ENCODE measurements at regions not wholly inside any gene's neighbourhood (a gene's known extent, or its start where the extent isn't known, plus 50 kb on each side); places are given as distances from the start of the nearest gene placed in this dataset.
"Not testable (repeated sequence)": the region's sequence is repeated elsewhere in the genome, so short reads cannot be mapped to it uniquely, and the experiment has no call there.

DNA sequence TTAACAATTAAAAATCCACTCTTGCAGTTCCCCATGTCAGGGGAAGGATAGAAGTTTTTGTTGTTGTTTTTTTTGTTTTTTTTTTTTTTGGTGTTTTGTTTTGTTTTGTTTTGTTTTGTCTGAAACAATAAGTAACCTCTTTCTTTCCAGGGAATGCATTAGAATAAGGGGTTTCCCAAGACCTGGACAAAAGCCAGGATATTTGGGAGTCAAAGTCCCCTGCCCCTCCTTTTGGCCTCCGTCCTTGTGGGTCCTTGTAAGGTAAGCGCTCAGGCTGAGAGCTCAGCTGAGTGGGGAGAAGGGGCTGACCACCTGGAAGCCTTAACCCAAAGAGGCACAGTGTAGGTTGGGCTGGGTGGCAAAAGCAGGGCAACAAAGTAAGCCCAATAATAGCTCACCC, 515.4 kb downstream of the SOX6 start:
- Mint-ChIP-seq H3K27ac (no peak overlapping the region), H3K36me3 (no peaks in the 10 kb centered on the region), H3K4me1 (no peaks in the 10 kb centered on the region), H3K27me3 (peaks cover 8 to 21% (median 15%) of the 10 kb centered on the region in 3 donors), H3K4me3 (no peak overlapping the region), H3K9me3 (peaks cover 0 to 3% (median 0%) of the 10 kb centered on the region in 7 donors)
- DNase-seq (no peak), ATAC-seq (ENCODE audit: low read depth in 2 of 2) (no peak)

- Mint-ChIP-seq H3K9me3 (peaks cover 0 to 3% (median 0%) of the 10 kb centered on the region in 7 donors), H3K4me1 (no peaks in the 10 kb centered on the region), H3K4me3 (no peak overlapping the region), H3K27ac (no peak overlapping the region), H3K36me3 (no peaks in the 10 kb centered on the region), H3K27me3 (peaks cover 8 to 19% (median 15%) of the 10 kb centered on the region in 3 donors)
- DNase-seq (no peak), ATAC-seq (ENCODE audit: low read depth in 2 of 2) (no peak)
These were observed 514.2 kb downstream of the SOX6 start for GRCh38 chr11:15841931-15842740.

- H3K4me3 Mint-ChIP-seq = no peak overlapping the region
- ATAC-seq (ENCODE audit: low read depth in 2 of 2) (no peak), DNase-seq (no peak)
- peaks cover 0 to 1% (median 0%) of the 10 kb centered on the region in 7 donors for H3K9me3 Mint-ChIP-seq
- H3K27me3 Mint-ChIP-seq = peaks cover 8 to 15% (median 15%) of the 10 kb centered on the region in 3 donors
- H3K27ac Mint-ChIP-seq = no peak overlapping the region
- no peaks in the 10 kb centered on the region for H3K4me1 Mint-ChIP-seq
- H3K36me3 Mint-ChIP-seq = no peaks in the 10 kb centered on the region
These were observed 513.0 kb downstream of the SOX6 start for GRCh38 chr11:15843309-15843872.

GRCh38 chr11:15845261-15845660, 511.1 kb downstream of the SOX6 start:
- no peak for DNase-seq
- Mint-ChIP-seq H3K27ac (no peak overlapping the region), H3K36me3 (no peaks in the 10 kb centered on the region), H3K4me3 (no peak overlapping the region), H3K27me3 (peaks cover 8 to 20% (median 15%) of the 10 kb centered on the region in 3 donors), H3K9me3 (peaks cover 0 to 2% (median 0%) of the 10 kb centered on the region in 7 donors), H3K4me1 (no peaks in the 10 kb centered on the region)
- ATAC-seq (ENCODE audit: low read depth in 2 of 2) = no peak

- DNase-seq = no peak
- H3K4me1 Mint-ChIP-seq = no peaks in the 10 kb centered on the region
- no peak overlapping the region for H3K27ac Mint-ChIP-seq
- H3K4me3 Mint-ChIP-seq = no peak overlapping the region
- peaks cover 0 to 5% (median 0%) of the 10 kb centered on the region in 7 donors for H3K9me3 Mint-ChIP-seq
- H3K36me3 Mint-ChIP-seq = no peaks in the 10 kb centered on the region
- no peak for ATAC-seq (ENCODE audit: low read depth in 2 of 2)
- peaks cover 6 to 15% (median 13%) of the 10 kb centered on the region in 3 donors for H3K27me3 Mint-ChIP-seq
These were observed 507.6 kb downstream of the SOX6 start for GRCh38 chr11:15848631-15849168.

- H3K4me1 Mint-ChIP-seq = no peaks in the 10 kb centered on the region
- no peak overlapping the region for H3K4me3 Mint-ChIP-seq
- ATAC-seq (ENCODE audit: low read depth in 2 of 2) (no peak), DNase-seq (no peak)
- H3K27me3 Mint-ChIP-seq = peaks cover 6 to 19% (median 11%) of the 10 kb centered on the region in 3 donors
- H3K27ac Mint-ChIP-seq = no peak overlapping the region
- no peaks in the 10 kb centered on the region for H3K36me3 Mint-ChIP-seq
- peaks cover 0 to 9% (median 0%) of the 10 kb centered on the region in 7 donors for H3K9me3 Mint-ChIP-seq
These were observed 507.1 kb downstream of the SOX6 start for GRCh38 chr11:15849257-15849656.

GRCh38 chr11:15850335-15850734, 506.0 kb downstream of the SOX6 start:
- not testable (repeated sequence) for H3K27ac Mint-ChIP-seq; H3K9me3 Mint-ChIP-seq; H3K4me3 Mint-ChIP-seq; DNase-seq; H3K36me3 Mint-ChIP-seq; H3K4me1 Mint-ChIP-seq; ATAC-seq (ENCODE audit: low read depth in 2 of 2)
- H3K27me3 Mint-ChIP-seq = peaks cover 6 to 20% (median 11%) of the 10 kb centered on the region in 3 donors

DNA sequence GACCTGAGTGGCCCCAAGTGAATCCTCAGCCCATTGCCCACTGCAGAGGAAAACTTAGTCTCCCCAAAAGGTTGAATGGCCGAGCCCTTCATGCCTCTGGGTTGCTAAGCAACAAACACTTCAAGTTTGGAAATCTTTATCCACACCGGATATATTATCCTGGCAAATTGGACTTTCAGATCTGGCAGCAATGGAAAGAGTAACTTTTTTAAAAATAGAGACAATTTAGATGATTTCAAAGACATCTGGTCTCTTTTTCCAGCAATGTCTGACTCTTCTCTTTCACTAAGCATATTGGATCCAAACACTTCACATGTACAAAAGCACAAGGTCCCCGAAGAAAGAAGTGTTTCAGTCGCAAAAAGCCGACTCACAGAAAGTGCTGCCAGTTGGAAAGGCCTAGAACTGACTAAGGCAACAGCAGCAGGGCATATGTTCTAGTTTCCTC, 505.3 kb downstream of the SOX6 start:
- Mint-ChIP-seq H3K27me3 (peaks cover 6 to 20% (median 11%) of the 10 kb centered on the region in 3 donors), H3K4me3 (no peak overlapping the region), H3K27ac (no peak overlapping the region), H3K9me3 (peaks cover 0 to 10% (median 0%) of the 10 kb centered on the region in 7 donors), H3K36me3 (no peaks in the 10 kb centered on the region), H3K4me1 (no peaks in the 10 kb centered on the region)
- DNase-seq (no peak), ATAC-seq (ENCODE audit: low read depth in 2 of 2) (no peak)

DNA sequence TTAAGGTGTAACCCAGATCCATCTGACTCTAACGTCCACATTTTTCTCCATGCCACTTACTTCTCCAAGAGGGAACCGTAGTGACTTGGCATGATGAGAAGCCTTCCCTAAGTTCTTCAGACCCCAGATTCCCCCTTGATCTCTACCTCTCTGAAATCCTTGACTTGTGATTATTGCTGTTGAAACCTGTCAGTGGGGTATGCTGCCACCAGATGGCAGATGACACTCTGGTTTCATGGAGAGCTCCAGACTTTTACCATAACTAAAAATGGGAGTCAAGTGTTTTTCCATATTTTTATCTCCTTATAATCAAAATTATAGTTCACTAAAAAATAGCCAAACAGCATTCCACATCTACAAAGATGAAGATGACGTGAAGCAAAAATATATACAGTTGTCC, 504.2 kb downstream of the SOX6 start:
- no peak overlapping the region for H3K27ac Mint-ChIP-seq
- peaks cover 0 to 10% (median 0%) of the 10 kb centered on the region in 7 donors for H3K9me3 Mint-ChIP-seq
- DNase-seq (no peak), ATAC-seq (ENCODE audit: low read depth in 2 of 2) (no peak)
- no peaks in the 10 kb centered on the region for H3K4me1 Mint-ChIP-seq
- no peak overlapping the region for H3K4me3 Mint-ChIP-seq
- H3K36me3 Mint-ChIP-seq = no peaks in the 10 kb centered on the region
- peaks cover 6 to 20% (median 11%) of the 10 kb centered on the region in 3 donors for H3K27me3 Mint-ChIP-seq

- Mint-ChIP-seq H3K4me3 (no peak overlapping the region), H3K4me1 (no peaks in the 10 kb centered on the region), H3K27ac (no peak overlapping the region), H3K9me3 (peaks cover 0 to 14% (median 0%) of the 10 kb centered on the region in 7 donors), H3K27me3 (peaks cover 6 to 20% (median 6%) of the 10 kb centered on the region in 3 donors), H3K36me3 (no peaks in the 10 kb centered on the region)
- ATAC-seq (ENCODE audit: low read depth in 2 of 2) (no peak), DNase-seq (no peak)
These were observed 502.1 kb downstream of the SOX6 start for GRCh38 chr11:15854245-15854644.

GRCh38 chr11:15858881-15859280, 497.5 kb downstream of the SOX6 start:
- Mint-ChIP-seq H3K9me3 (peaks cover 0 to 13% (median 0%) of the 10 kb centered on the region in 7 donors), H3K4me1 (peaks cover 0 to 2% (median 0%) of the 10 kb centered on the region in 3 donors), H3K27me3 (peaks cover 0 to 6% (median 0%) of the 10 kb centered on the region in 3 donors), H3K4me3 (no peak overlapping the region), H3K36me3 (no peaks in the 10 kb centered on the region), H3K27ac (no peak overlapping the region)
- DNase-seq (no peak), ATAC-seq (ENCODE audit: low read depth in 2 of 2) (no peak)

DNA sequence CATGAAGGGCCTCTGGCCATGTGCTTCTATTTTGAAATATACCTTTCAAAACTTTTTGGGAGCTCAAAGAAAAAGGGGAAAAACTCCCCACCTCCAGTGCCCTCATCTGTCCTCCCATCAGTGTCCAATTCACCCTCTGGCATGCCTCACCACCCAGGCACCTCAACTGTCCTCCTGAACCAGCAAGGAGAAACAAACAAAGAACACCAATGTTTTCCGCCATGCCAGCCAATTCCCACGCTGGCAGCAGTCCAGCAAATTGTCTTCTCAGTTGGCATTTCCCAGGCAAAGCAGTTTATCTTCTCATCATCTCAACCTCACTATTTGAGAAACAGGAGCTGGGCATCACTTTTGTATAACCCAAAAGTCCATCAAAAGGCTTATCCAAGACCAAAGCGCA, 496.9 kb downstream of the SOX6 start:
- ATAC-seq (ENCODE audit: low read depth in 2 of 2) (no peak), DNase-seq (no peak)
- Mint-ChIP-seq H3K27me3 (peaks cover 0 to under 1% (median 0%) of the 10 kb centered on the region in 3 donors), H3K4me1 (peaks cover 0 to 2% (median 0%) of the 10 kb centered on the region in 3 donors), H3K27ac (no peak overlapping the region), H3K36me3 (no peaks in the 10 kb centered on the region), H3K4me3 (no peak overlapping the region), H3K9me3 (peaks cover 0 to 9% (median 0%) of the 10 kb centered on the region in 7 donors)

DNA sequence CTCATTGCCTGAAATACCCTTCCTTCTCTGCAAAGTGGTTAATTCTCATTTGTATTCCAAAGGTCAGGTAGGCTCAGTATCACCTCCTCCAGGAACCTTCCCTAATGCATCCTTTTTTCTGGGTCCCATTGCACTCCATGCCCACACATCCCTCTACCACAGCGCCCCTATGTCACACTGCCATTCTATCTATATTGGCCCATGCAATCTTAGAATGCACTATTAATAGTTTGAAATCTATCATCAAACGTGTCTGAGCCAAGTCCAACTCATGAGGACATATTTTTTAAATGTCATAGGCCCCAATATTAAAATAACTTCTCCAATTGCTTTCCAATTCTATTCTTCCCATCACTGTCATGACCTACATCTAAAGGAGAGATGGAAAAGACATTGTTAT, 495.1 kb downstream of the SOX6 start:
- H3K27me3 Mint-ChIP-seq = no peaks in the 10 kb centered on the region
- no peak overlapping the region for H3K27ac Mint-ChIP-seq
- DNase-seq = no peak

GRCh38 chr11:15863411-15863810, 492.9 kb downstream of the SOX6 start:
- Mint-ChIP-seq H3K27me3 (no peaks in the 10 kb centered on the region), H3K9me3 (peaks cover 0 to 8% (median 3%) of the 10 kb centered on the region in 7 donors), H3K4me1 (peaks cover 0 to 2% (median 0%) of the 10 kb centered on the region in 3 donors), H3K36me3 (no peaks in the 10 kb centered on the region), H3K27ac (no peak overlapping the region), H3K4me3 (no peak overlapping the region)
- DNase-seq = no peak
- ATAC-seq (ENCODE audit: low read depth in 2 of 2) = no peak

More for the DNA sequence above, 495.1 kb downstream of the SOX6 start:
- Mint-ChIP-seq H3K4me1 (peaks cover 0 to 2% (median 0%) of the 10 kb centered on the region in 3 donors), H3K4me3 (no peak overlapping the region), H3K9me3 (peaks cover 0 to 9% (median 0%) of the 10 kb centered on the region in 7 donors), H3K36me3 (no peaks in the 10 kb centered on the region)
- no peak for ATAC-seq (ENCODE audit: low read depth in 2 of 2)
